ENCODE measurements at regions not wholly inside any gene's neighbourhood (a gene's known extent, or its start where the extent isn't known, plus 50 kb on each side); places are given as distances from the start of the nearest gene placed in this dataset.

DNA sequence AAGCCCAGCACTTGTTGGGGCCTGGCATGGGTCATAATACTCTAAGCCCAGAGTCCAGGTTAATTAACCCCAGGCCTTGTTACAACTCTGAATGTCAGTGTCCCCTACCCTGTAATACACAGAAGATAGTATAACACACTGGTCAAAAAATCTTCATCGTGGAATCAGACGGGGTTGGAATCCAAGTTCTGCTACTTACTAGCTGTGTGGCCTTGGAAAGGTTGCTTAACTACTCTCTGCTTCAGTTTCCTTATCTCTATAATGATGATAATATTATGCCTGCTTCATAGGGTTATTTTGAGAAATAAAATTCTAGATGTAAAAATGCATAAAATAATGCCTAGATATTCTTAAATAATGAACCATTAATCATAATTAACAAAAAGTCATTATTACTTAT is 77.8 kb upstream of the CTTNBP2NL start:
- DNase-seq (ENCODE audit: low spot score): no peak

DNA sequence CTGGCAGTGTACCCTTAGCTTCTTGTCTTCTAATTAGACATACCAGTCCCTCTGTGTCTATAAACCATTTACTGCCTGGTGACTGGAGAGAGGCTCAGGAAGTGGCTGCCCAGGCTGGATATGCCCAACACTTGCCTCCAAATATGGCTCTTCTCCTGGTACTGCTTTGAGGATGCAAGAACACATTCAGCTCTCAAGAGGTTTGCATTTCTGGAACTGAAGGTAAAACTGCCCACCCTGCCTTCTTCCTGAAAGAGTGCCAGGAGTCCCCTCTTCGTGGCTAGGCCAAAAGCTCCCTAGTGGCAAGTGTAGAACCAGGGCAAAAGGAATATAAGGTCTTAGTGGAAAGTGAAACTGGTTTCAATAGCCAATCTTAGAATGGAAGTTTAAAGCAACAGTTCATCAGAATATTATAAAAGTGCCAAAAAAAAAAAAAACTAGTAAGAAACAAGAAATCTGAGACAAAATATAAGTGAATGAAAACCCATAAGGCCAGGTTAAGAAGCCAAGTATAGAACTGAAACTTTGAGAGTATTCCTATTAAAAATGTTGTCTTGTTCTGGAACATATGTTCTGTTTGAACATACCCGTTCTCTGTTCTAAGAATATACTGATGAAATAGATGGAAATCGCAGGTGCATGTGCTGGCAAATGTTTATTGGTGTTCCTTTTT is 77.2 kb upstream of the CTTNBP2NL start:
- DNase-seq (ENCODE audit: low spot score): no peak

DNA sequence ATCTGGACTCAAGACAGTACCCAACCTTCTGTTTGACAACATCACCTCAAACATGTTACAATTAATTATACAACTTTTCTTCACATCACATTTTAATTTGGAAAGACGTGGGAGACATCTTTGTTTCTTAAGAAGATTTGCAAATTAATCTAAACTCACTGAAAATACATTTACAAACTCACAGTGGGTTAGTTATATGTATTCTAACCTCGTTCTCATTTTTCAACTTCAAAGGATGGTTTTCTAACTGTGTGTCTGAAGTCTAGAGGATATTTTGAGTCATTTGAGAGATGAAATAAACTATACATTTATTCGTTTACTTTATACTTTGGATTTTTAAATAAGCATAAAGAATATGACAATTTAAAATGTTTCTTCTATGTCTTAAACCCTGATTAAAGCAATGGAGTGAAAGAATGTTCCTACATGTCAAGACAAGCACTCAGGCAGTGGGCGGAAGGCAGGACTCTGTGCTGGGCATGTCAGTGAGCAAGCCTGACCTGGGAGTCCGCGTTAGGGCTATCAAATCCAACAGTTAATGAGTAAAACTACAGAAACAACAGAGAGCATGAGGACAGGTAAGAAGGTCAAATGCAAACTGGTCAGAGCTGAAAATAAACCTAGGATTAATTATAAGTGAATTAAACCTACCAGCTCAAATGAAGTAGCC is 76.5 kb upstream of the CTTNBP2NL start:
- no peak for DNase-seq (ENCODE audit: low spot score)

DNA sequence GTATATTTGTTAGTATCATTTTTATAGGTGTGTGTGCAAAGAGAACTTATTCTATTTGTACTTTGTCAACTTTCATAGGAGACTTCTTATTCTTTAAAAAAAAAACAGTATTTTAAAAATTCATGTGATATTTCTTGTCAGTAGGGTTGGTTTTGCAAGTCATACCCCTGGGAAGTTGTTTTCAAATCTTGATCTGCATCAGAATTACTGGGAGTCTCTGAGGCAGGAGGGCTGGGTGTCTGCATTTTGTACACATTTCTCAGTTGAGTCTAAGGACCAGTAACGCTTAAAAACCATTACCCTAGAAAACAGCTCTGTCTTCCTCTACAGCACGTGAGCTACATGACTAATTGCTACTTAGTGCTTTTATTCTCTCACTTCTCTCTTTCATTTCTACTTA is 76.0 kb upstream of the CTTNBP2NL start:
- no peak for DNase-seq (ENCODE audit: low spot score)

DNA sequence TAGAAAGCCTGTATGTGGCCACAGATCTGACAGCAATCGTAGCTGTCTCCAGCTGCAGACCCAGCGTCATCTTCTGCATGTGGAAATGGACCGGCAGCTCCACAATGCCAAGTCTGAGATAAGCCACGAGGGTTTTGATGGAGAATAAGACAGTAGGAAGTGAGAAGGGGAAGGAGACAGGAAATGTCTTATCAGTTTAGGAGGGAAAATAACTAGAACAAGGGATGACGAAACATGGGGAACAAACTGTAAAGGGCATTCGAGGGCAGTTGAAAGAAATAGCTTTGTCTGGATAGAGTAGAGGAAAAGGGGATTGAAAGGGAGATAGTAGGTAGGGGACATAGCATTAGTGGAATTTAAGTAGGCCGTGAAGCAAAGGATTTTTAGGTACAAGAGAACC is 74.0 kb upstream of the CTTNBP2NL start:
- no peak for DNase-seq (ENCODE audit: low spot score)

DNA sequence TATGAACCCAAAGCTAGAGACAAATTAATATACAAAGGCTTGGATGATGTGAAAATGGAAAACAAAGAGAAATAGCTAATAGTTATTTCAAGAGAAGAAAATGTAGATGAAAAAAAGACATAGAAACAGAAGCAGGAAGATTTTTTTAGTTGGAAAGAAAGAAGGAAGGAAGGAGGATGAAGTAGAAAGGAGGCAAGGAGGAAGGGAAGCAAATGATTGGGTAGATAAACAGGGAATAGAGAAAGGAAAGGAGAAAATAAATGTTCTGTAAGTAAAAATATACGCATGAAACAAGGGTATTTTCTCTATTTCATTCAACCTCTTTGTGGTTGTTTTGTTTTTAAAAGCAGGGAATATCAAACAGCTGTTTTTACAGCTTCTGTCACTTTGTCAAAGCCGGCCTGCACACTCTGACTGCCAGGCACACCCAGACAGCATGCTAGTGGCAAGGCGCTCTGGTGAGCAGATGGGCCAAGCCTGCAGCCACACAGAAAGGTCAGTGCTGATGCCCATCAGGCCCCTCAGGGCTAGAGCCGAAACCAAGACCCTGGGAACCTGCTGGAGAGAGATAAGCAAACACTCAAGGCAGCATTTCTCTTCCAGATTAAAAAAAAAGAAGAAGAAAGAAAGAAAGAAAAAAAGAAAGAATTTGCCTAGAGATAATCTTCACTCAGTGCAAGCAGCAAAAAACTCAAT is 72.9 kb upstream of the CTTNBP2NL start:
- no peak for DNase-seq (ENCODE audit: low spot score)

DNA sequence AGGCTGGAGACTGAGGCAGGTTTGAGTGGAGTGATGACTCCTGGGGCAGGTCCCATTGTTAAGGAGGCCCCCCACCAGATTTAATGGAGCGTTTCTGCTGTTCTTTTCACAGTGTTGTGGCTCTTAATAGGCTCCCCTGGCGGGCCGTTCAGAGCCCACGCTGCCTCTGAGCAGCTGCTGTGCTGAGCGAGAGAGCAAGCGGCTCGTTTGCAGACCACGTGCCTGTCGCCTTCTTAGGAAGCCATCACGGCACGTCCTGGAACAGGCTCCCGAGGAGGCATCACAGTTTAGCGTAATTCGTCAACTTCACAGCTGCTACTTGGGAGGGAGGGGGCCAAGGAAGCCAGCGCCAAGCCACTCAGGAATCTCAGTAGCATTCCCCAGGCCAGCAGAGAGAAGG is 70.5 kb upstream of the CTTNBP2NL start:
- no peak for DNase-seq (ENCODE audit: low spot score)

DNA sequence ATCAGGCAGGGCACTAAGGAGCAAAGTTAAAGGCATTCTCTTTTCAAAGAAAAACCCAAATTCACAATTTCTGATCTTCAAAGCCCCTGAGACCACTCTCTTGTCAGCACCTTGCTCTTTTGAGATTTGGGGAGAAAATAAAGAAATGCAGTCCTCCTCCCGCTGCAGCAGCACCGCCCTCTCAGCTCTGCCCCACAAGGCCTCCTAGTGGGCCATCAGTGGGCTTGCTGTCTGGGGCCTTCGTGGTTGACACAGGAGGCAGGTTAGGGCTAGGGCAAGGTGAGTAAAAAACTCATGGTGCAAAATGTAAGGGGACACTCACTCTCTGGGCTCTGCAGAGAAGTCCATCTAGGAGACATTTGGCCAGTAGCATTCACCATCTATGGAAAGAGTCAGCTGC is 67.4 kb upstream of the CTTNBP2NL start:
- DNase-seq (ENCODE audit: low spot score): no peak

DNA sequence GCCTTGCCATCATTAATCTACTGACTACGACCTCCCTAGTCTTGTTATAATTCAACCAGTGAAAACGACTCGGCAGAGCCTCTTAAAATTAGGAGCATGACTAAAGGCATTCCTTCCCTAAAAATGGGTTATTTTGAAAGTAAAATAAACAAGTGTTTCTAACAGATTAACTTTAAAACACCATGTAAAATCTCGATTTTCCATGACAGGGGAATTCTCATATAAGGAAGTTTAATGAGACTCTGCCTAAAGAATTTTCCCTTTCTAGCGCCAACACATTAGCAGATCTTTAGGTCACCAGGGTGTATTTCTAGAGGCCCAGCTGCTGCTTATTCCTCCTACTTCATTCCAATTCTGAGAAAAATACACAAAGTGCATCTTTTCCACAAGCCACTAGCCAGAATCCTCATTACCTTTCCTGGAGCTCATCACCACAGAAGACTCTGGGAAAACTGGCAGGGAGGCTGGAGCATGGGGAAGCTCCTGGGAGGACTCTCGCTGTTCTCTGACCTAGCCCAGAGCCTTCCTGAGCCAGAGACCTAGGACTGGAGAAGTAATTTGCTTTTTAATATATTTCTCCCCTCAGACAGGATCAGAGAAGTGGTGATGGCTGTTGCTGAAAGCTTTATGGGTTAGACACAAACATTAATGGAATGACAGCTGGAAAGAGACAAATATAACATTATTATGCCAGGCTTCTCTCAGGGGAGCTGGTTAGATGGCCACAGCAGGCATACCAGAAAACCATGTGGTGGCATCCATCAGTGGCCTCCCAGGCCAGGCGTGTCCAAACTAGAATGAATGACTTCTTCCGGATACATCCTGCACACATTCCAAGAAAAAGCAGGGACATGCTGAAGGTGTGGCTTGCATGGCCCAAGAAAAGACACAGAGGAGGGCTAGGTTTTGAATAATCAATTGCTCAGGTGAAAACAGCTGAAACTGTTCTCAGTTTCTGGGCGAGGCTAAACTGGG is 63.6 kb upstream of the CTTNBP2NL start:
- DNase-seq (ENCODE audit: low spot score): no peak

DNA sequence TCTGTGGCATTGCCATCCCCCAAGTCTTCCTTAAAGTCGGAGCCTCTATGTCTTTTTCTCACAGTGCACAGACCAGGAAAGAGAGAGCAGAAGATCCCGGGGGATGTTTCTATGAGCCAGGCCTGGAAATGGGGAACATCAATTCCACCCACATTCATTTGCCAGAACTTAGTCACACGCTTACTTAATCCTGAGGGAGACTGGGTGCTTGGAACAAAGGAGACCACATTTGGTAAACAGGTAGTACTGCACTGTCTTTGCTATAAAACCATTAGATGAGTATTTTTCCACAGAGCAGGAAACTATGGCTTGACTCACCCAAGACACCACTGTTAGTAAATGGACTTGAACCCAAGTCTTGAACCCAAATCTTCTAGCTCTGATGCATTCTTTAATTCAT is 60.7 kb upstream of the CTTNBP2NL start:
- no peak for DNase-seq (ENCODE audit: low spot score)

DNA sequence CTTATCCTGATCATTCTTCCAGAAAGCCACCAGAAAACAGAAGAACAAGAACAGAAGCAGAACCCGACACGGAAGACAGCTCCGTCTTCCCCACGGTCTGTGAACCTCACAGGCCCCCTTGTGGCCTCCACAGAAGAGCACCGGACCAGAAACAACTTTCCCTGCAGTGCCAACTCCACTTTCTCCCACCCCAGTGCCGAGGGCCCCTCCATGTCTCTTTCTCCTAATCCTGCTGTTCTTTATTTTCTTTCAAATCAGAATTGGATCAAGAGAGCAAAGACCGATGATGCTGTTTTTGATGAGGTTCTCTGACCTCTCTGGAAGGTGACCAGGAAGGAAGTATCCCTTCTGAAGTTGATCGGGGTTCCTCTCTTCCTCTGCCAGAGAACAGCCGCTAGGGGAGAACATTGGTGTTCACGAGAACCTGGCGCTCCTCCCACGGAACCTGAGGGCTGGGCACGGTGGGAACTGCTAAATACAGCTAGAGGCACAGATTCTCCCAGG is 58.9 kb upstream of the CTTNBP2NL start:
- no peak for DNase-seq (ENCODE audit: low spot score)

DNA sequence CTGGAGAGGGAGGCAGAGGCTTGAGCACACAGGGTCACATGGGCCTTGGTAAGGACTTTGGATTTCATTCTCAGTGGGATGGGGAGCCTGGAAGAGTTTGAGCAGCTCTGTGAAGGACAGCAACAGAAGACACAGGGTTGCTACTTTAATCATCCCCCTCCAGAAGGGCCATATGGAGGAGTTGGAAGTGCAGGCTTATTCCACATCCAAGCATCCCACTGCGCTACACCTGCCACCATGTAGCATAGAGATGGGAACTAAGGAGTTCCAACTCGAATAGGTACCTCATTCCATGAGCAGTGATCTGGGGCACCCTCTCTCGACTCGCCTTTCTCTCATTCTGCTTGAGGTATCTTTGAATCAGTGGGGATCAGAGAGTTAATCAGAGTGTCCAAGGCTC is 54.0 kb upstream of the CTTNBP2NL start:
- DNase-seq (ENCODE audit: low spot score): no peak

DNA sequence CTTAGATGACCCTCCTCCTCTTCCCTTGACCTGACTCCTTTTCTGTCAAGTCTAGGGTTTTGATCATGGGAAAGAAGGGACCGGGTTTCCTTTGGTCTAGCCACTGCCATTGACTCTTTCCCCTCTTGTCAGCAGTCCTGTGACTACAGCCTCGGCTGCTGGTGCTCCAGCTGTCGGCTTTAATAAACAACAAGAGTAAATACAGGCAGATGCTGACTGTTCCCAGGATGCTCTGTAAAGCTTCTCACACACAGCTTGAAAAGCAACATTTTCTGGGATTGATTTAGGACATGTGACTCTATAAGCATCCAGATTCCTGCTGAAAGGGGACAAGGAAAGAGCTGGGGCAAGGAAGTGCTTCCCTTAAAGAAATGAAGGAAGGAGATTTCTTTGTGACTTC is 53.5 kb upstream of the CTTNBP2NL start:
- DNase-seq (ENCODE audit: low spot score): no peak

DNA sequence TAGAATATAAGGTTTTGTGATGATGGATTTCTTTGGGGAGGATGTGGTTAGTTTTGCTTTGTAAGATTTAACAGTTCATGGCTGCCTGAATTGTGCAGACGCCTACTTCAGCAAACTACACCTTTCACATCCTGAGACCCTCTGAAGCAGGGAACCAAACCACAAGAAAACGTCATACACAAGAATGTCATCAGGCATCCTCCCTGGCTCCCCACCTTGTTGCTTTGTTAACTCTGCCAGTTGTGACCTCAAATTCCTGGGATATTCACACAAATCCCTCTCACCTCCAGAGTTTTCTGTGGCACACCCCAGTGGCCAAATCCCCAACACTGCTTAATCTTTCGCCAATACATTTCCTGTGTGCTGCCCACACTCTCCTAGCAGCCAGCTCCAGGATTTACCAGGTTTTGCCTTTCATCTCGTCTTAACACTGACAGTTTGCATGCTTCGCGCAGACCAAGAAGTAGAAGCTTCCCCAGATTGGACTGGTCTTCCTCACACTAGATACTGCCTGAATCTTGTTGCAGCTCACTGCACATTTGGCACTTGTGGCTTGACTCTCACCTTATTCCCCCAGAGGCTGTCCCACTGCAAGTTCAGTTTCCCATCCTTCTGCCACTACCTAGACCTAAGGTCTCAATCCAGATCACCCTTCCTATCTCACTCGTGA is 51.1 kb upstream of the CTTNBP2NL start:
- no peak for DNase-seq (ENCODE audit: low spot score)

All from ecto neural progenitor cell (in vitro differentiated cells).